Heart left ventricle (tissue), 13 donors: ENCODE measurements at regions not wholly inside any gene's neighbourhood (a gene's known extent, or its start where the extent isn't known, plus 50 kb on each side); places are given as distances from the start of the nearest gene placed in this dataset.

Experiments used
- POLR2A ChIP-seq, 2 donors: fragments of 450-650 bp; IDR thresholded peaks; one replicate each; pipeline ENCODE4 v1.6.1; 2017; ENCODE audit warnings: antibody characterized with exemption in 2 of 2, mild to moderate bottlenecking in 2 of 2, moderate library complexity in 2 of 2
- TF ChIP-seq, protein P1 (sequence below), 12 donors: fragments of 200-600 bp; sonication (generic) in 4 of 12; IDR thresholded peaks; one replicate each; pipeline versions ENCODE4 v1.5.0 to v1.8.0; 2018 to 2022; ENCODE audit warnings: antibody characterized with exemption in 12 of 12, mild to moderate bottlenecking in 5 of 12
- donor health status: ischemic (EF 13 %, LVEDD 7.1; RV severe dilation, severe dysfunction).
- donor health status: DM: no; HTN: yes; CAD: no.
- donor health status: DM: no; HTN: no; CAD: no.
- donor health status: ischemic (EF 25% LVEDD 6.9; RV normal size, moderate dysfunction).
- donor health status: ischemic (EF 25% LVEDD 5.7; RV mildly dilated, moderate dysfunction).
- donor health status: ischemic (EF 35%, LVEDD 5.7; RV mildly dilated, moderate dysfunction).
- donor health status: nonischemic (EF 11% LVEDD 7.7; RV severe dilation, severe dysfunction).
- donor health status: DM: yes; HTN: yes; CAD: no.
- donor health status: PGD.
- donor health status: ischemic (EF 29% LVEDD 5.4; RV normal size, mild dysfunction).
- donor health status: nonischemic (EF 23%, LVEDD 6.1; RV moderate dilation, normal function).

DNA sequence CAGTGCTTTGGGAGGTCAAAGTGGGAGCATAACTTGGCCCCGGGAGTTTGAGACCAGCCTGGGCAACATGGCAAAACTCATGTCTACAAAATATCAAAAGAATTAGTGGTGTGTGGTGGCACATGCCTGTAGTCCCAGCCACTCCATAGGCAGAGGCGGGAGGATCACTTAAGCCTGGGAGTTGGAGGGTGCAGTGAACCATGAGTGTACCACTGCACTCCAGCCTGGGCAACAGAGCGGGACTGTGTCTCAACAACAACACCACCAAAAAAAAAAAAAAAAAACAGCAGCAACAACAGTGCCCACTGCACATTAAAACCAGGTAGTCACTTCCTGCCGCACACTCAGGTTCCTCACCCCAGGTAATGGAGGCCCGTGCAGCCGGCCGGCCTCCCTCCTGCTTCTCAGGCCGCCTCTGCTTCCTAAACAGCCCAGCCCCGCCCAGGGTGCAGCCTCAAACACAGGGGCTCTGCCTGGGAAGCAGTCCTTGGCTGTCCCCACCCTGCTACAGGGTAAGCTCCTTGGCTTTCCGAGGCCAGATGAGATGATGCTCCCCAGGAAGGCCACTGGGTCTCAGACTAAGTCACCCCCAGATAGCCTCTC lies 318.3 kb downstream of the SHANK2 start:
- TF ChIP-seq, protein P1, sequence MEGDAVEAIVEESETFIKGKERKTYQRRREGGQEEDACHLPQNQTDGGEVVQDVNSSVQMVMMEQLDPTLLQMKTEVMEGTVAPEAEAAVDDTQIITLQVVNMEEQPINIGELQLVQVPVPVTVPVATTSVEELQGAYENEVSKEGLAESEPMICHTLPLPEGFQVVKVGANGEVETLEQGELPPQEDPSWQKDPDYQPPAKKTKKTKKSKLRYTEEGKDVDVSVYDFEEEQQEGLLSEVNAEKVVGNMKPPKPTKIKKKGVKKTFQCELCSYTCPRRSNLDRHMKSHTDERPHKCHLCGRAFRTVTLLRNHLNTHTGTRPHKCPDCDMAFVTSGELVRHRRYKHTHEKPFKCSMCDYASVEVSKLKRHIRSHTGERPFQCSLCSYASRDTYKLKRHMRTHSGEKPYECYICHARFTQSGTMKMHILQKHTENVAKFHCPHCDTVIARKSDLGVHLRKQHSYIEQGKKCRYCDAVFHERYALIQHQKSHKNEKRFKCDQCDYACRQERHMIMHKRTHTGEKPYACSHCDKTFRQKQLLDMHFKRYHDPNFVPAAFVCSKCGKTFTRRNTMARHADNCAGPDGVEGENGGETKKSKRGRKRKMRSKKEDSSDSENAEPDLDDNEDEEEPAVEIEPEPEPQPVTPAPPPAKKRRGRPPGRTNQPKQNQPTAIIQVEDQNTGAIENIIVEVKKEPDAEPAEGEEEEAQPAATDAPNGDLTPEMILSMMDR (IDR thresholded peaks at IDR 0.05): no peak
- no peak for TF ChIP-seq POLR2A (IDR thresholded peaks at IDR 0.05)
